DMS114 treated with DMSO at 0.1 percent for 48 hours (cell line): ENCODE measurements at regions not wholly inside any gene's neighbourhood (a gene's known extent, or its start where the extent isn't known, plus 50 kb on each side); places are given as distances from the start of the nearest gene placed in this dataset.

ENCODE experiments used
- DNase-seq: peaks from one replicate; lab custom pipeline; 2025; ENCODE audit not compliant: unreplicated experiment; lab: John Stamatoyannopoulos, UW

DNA sequence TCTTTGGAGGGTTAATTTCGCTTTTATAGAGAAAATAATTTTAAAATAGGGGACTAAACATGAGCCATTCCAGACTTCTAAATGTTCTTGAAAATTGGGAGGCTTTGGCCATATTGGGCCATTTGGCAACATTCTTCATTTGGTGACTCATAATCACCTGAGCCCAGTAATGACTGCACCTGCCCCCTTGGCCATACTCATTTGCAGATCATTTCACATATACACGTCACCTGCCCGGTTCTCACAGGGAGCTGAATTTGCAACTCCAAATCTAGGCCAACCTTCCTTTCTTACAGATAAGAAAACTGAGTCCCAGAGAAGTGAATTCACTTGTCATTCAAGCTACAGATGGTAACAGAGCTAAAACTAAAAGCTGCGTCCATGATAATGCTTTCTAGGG is 289.7 kb downstream of the EPHA4 start:
- no peak for DNase-seq

- DNase-seq = no peak
These were observed 288.1 kb downstream of the EPHA4 start for GRCh38 chr2:221283896-221284545.

GRCh38 chr2:221285148-221285547 is 287.0 kb downstream of the EPHA4 start:
- no peak for DNase-seq

GRCh38 chr2:221286406-221286805 is 285.7 kb downstream of the EPHA4 start:
- DNase-seq = no peak

GRCh38 chr2:221289389-221289788 is 282.7 kb downstream of the EPHA4 start:
- DNase-seq = no peak

GRCh38 chr2:221289846-221290245 is 282.3 kb downstream of the EPHA4 start:
- DNase-seq = no peak

DNA sequence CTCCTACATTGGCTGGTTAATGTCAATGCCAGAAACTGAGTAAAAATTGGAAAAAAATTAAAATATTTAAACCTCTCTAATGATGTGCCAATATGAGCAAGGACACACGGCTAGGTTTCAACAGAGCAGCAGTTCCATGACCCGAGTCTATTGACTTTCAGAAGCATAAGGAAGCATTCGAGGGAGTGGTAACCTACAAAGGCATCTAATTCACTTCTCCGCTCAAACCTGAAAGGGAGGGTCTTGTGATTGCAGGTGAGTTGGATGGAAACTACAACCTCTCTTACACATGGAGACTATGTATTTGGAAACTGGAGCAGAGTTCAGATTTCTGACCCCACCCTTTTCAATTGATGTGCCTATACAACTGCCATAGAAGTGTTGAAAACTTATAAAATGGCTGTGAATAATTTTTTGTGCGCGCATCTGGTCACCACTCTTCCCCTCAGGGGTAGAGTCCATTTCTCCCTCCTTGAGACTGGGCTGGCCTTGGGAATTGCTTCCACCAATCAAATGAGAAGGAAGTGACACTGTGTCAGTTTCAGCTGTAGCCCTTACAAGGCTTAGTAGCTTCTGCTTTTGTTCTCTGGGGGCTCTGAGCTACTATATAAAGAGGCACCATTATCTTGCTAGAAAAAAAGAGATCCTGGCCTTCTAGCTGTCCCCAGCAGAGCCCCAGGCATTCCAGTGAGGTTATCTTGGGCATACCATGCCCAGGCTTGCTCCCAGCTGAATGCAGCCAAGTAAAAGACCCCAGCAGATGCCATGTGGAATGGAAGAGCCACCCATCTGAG is 278.0 kb downstream of the EPHA4 start:
- DNase-seq = no peak

GRCh38 chr2:221304916-221305315 is 267.2 kb downstream of the EPHA4 start:
- DNase-seq = no peak

DNA sequence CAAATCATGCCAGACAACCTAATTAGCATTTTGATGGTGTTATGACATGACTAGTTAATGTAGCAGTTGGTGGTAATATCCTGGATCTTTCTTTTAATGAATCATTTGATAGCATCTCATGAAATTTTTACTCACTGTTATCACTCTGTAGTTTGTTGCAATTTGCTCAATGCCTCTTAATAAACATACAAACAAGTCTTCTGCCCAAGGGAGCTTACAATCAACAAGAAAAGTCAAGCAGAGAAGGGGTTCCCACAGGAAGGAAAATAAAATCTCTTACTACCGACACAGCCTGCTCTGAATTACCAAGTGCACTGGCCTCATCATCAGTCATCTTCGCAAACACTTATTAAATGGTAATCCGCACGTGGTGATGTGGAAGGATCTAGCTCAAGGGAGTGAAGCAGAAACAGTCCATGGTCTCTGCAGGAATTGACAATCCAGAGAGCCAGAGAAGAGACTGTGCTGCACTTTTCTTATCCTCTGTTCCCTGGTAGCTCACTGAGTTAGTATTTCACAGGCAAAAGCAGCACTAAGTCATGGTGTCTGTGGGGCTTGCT is 263.5 kb downstream of the EPHA4 start:
- no peak for DNase-seq

GRCh38 chr2:221309892-221310583 is 262.1 kb downstream of the EPHA4 start:
- no peak for DNase-seq

DNA sequence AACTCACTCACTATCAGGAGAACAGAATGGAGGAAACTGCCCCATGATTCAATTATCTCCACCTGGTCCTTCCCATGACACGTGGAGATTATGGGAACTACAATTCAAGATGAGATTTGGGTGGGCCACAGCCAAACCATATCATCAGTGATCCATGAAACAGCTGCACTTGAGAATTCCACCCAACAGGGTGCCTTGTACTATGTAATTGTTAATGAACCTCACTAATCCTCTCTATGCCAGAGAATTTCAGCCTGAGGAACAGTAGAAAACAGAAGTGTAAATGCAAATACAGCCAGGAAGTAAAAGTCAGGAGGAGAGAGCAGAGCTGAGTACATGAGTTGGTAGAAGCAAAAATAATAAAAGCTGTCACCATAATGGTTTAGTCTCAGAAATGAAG is 261.4 kb downstream of the EPHA4 start:
- no peak for DNase-seq

DNA sequence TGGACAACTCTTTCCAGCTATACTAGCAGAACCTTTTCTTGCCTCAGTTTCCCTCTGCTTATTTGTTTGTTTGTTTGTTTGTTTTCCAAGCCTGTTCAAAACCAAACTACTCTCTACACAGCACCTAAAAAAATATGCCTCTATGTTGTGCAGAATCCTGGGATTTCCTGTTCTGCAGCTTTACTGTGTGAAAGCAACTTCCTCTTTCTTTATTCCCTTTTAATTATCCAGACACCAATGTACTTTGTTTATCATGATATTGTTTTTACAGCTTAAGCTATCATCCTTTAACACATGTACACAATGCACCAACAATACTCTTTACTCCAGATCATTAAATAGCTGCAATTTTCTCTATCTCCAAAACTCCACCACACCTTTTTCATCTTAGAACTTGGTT is 259.5 kb downstream of the EPHA4 start:
- no peak for DNase-seq

GRCh38 chr2:221314786-221315185 is 257.3 kb downstream of the EPHA4 start:
- DNase-seq = no peak

DNA sequence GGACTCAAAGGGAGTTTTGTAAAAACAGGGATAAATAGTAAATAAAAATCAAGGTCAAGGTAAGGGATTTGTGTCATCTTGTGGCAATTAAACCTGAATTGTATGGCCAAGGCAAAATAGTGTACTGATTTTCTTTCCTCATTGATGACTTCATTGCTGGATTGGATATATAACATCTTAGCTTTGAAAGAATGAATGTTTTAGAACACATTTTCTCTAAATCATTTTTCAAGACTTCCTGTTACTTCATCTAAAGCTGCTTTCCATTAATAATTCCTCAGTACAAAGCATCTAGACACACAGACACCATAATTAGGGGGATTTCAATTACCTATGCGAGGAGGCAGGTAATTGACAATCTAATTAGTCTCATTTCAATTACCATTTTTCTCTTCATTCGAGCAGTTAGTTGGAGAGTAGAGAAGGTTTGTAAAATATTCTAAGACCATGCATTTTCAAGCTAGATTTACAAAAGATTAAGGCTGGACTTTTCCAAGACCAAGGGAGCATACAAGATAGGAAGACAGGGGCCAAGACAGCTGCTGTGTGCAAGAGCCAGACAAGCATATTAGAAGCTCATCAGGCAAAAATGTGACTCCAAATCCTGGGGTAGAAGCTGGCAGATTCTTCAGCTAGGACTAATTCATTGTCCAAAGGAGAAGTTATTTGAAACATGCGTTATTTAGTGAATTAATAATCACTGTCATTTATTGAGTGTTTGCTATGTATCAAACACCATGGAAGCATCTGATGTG is 253.6 kb downstream of the EPHA4 start:
- DNase-seq = no peak

DNA sequence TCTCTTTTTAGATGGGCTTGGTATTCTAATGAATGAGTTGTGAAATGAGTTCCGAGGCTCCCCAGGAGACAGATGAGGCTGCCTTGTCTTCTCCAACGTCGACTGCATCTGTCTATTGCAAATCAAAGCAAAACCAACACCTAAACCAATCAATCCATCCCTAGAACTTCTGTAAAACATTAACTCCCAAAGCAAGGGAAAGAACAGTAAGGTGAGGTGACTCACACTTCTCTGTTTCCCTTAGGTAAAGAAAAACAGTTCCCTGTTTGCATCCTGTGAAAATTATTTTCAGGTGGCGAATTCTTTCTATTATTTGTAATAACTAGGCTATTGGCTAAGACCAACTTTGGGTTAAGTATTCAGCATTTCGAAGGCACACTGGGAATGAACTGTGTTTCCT is 249.4 kb downstream of the EPHA4 start:
- DNase-seq = no peak

- no peak for DNase-seq
These were observed 248.6 kb downstream of the EPHA4 start for GRCh38 chr2:221323513-221323912.

GRCh38 chr2:221330436-221330835 is 241.7 kb downstream of the EPHA4 start:
- no peak for DNase-seq

DNA sequence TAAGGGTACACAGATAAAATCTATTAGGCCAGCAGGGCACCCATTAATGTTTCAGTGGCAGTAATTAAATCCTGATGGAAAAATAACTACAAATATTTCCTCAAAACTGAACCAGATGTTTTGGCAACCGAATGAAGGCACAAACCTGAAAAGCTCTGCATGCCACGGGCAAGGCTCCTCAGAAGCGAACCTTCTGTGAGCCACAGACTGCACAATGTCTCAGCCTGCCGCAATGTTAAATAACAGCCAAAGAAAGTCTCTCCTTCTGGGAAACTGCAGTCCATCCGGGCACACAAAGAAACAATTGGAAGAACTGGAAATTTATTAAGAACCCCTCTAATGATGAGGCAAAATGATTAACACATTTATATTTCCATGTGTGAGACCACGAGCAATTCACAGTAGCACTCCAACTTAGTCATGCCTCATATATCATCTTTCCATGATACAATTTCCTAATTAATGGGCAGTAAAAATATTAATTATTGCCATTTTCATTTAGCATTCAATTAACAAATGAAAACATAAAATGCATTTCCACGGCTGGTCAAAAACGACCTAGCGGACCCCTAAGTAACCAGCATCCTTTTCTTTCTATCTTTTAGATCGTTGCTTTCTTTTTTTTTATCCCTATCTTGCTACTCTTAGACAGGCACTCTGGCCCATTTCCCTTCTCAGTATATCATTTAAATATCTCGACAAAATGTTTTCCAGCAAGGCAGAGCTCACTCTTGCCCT is 237.5 kb downstream of the EPHA4 start:
- no peak for DNase-seq

DNA sequence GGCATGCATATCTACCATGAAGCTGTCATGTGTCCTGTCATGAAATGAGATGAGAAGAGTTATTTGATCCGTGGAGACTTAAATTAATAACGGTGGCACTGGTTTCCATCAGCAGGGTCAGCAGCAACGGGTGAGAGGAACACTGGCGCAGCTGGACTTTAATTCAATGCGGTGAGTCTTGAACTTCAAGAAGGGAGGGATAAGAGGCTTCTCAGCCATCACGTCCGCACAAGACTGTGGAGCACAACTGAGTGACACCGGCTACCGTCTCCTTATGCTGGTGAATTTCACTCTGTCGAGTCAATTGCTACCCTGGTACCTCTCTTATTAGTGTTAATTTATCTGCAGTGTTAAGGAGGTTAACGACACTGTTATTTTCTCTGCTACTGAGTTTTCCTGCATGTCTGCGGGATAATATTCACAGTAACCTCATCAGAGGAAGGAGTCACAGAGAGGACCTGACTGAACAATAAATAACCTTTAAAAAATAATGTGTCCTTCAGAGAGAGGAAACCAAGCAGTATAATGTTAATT is 236.8 kb downstream of the EPHA4 start:
- no peak for DNase-seq

GRCh38 chr2:221336967-221337366 is 235.1 kb downstream of the EPHA4 start:
- DNase-seq = no peak
